KMS-11 (cell line): ENCODE measurements at regions not wholly inside any gene's neighbourhood (a gene's known extent, or its start where the extent isn't known, plus 50 kb on each side); places are given as distances from the start of the nearest gene placed in this dataset.

Source experiments
- H2AFZ ChIP-seq: fragments of 200-600 bp; sonication (generic); 2 replicates; pipeline ENCODE4 v1.6.1; 2016; ENCODE audit warnings: antibody characterized with exemption, mixed run types, low read depth
- H3K27ac ChIP-seq: fragments of 200-600 bp; sonication (generic); 2 replicates; pipeline ENCODE4 v1.6.1; 2016; ENCODE audit warnings: mild to moderate bottlenecking, mixed run types
- H3K27me3 ChIP-seq: fragments of 200-600 bp; sonication (generic); 2 replicates; pipeline ENCODE4 v1.6.1; 2017; ENCODE audit warnings: mild to moderate bottlenecking, low read depth, mixed run types, moderate library complexity; ENCODE audit not compliant: insufficient read depth
- H3K36me3 ChIP-seq: fragments of 200-600 bp; sonication (generic); 2 replicates; pipeline ENCODE4 v1.6.1; 2017; ENCODE audit warnings: mild to moderate bottlenecking, mixed run types; ENCODE audit not compliant: insufficient read depth
- H3K4me1 ChIP-seq: fragments of 200-600 bp; sonication (generic); 2 replicates; pipeline ENCODE4 v1.6.1; 2016; ENCODE audit warnings: mild to moderate bottlenecking, low read depth, mixed run types; ENCODE audit not compliant: poor library complexity, severe bottlenecking
- H3K4me2 ChIP-seq: fragments of 200-600 bp; sonication (generic); 2 replicates; pipeline ENCODE4 v1.7.0; 2016; ENCODE audit warnings: mild to moderate bottlenecking, mixed run types
- H3K4me3 ChIP-seq: fragments of 200-600 bp; sonication (generic); IDR thresholded peaks from 2 replicates; pipeline ENCODE4 v1.6.1; 2017; ENCODE audit warnings: low read depth, low read length, mixed read lengths; ENCODE audit not compliant: insufficient read depth
- H3K79me2 ChIP-seq: fragments of 200-600 bp; sonication (generic); 2 replicates; pipeline ENCODE4 v1.6.1; 2016; ENCODE audit warnings: low read depth, mixed run types; ENCODE audit not compliant: insufficient read depth
- H3K9ac ChIP-seq: fragments of 200-600 bp; sonication (generic); 2 replicates; pipeline ENCODE4 v1.6.1; 2016; ENCODE audit warnings: mild to moderate bottlenecking, mixed run types
- H4K20me1 ChIP-seq: fragments of 200-600 bp; sonication (generic); 2 replicates; pipeline ENCODE4 v1.6.1; 2016; ENCODE audit warnings: mild to moderate bottlenecking, mixed run types; ENCODE audit not compliant: insufficient read depth
- CTCF ChIP-seq: fragments of 200-600 bp; sonication (generic); conservative IDR thresholded peaks from 2 replicates; pipeline ENCODE4 v1.6.1; 2017; ENCODE audit warnings: low read depth, mild to moderate bottlenecking, antibody characterized with exemption, low read length, moderate library complexity, mixed read lengths

GRCh38 chr2:183532514-183532913 is 408.3 kb downstream of the NUP35 start:
- H2AFZ ChIP-seq = no peak overlapping the region
- H3K79me2 ChIP-seq = no peaks in the 10 kb centered on the region
- no peaks in the 10 kb centered on the region for H3K27me3 ChIP-seq
- no peaks in the 10 kb centered on the region for H3K36me3 ChIP-seq
- H3K4me1 ChIP-seq = no peaks in the 10 kb centered on the region
- TF ChIP-seq CTCF = no peak
- H4K20me1 ChIP-seq = no peaks in the 10 kb centered on the region
- no peak overlapping the region for H3K4me3 ChIP-seq
- no peak overlapping the region for H3K9ac ChIP-seq
- no peak overlapping the region for H3K4me2 ChIP-seq
- H3K27ac ChIP-seq = no peak overlapping the region

GRCh38 chr2:183533021-183533420 is 408.8 kb downstream of the NUP35 start:
- H2AFZ ChIP-seq = no peak overlapping the region
- no peak overlapping the region for H3K4me3 ChIP-seq
- no peaks in the 10 kb centered on the region for H3K27me3 ChIP-seq
- H3K36me3 ChIP-seq = no peaks in the 10 kb centered on the region
- H3K4me2 ChIP-seq = no peak overlapping the region
- no peaks in the 10 kb centered on the region for H3K79me2 ChIP-seq
- H4K20me1 ChIP-seq = no peaks in the 10 kb centered on the region
- no peak for TF ChIP-seq CTCF
- no peaks in the 10 kb centered on the region for H3K4me1 ChIP-seq
- H3K27ac ChIP-seq = no peak overlapping the region
- H3K9ac ChIP-seq = no peak overlapping the region

GRCh38 chr2:183536290-183536689 is 412.0 kb downstream of the NUP35 start:
- Histone ChIP-seq H3K27ac (no peak overlapping the region), H3K4me2 (no peak overlapping the region)

GRCh38 chr2:183536714-183537113 is 412.5 kb downstream of the NUP35 start:
- Histone ChIP-seq H2AFZ (no peak overlapping the region), H3K4me3 (no peak overlapping the region), H3K36me3 (no peaks in the 10 kb centered on the region), H3K79me2 (no peaks in the 10 kb centered on the region), H4K20me1 (no peaks in the 10 kb centered on the region), H3K27ac (no peak overlapping the region), H3K9ac (no peak overlapping the region), H3K27me3 (no peaks in the 10 kb centered on the region), H3K4me1 (no peaks in the 10 kb centered on the region), H3K4me2 (no peak overlapping the region)
- no peak for TF ChIP-seq CTCF

More at GRCh38 chr2:183536290-183536689, 412.0 kb downstream of the NUP35 start:
- Histone ChIP-seq H3K4me1 (no peaks in the 10 kb centered on the region), H3K27me3 (no peaks in the 10 kb centered on the region), H3K36me3 (no peaks in the 10 kb centered on the region), H3K4me3 (no peak overlapping the region), H3K79me2 (no peaks in the 10 kb centered on the region), H3K9ac (no peak overlapping the region), H2AFZ (no peak overlapping the region), H4K20me1 (no peaks in the 10 kb centered on the region)
- TF ChIP-seq CTCF = no peak

- Histone ChIP-seq H3K36me3 (no peaks in the 10 kb centered on the region), H3K9ac (no peak overlapping the region), H4K20me1 (no peaks in the 10 kb centered on the region), H2AFZ (no peak overlapping the region), H3K27ac (no peak overlapping the region), H3K4me1 (peaks cover 14% of the 10 kb centered on the region), H3K27me3 (no peaks in the 10 kb centered on the region), H3K4me3 (no peak overlapping the region), H3K79me2 (no peaks in the 10 kb centered on the region), H3K4me2 (no peak overlapping the region)
- no peak for TF ChIP-seq CTCF
Observed at GRCh38 chr2:183541766-183542165, 417.5 kb downstream of the NUP35 start.
